Vagina (tissue), 2 donors: ENCODE measurements at regions not wholly inside any gene's neighbourhood (a gene's known extent, or its start where the extent isn't known, plus 50 kb on each side); places are given as distances from the start of the nearest gene placed in this dataset.

Experiments
- DNase-seq, 2 donors: peaks; one replicate each; pipeline ENCODE4 v3.0.0-alpha.2; 2017; ENCODE audit errors: extremely low spot score in 2 of 2
- H3K27ac ChIP-seq: fragments of 200-600 bp; sonication (generic); one replicate; pipeline ENCODE4 v1.5.1; 2019
- H3K27me3 ChIP-seq: fragments of 200-600 bp; sonication (generic); one replicate; pipeline ENCODE4 v1.5.1; 2019
- H3K36me3 ChIP-seq, 2 donors: fragments of 200-600 bp; sonication (generic); one replicate each; pipeline ENCODE4 v1.5.1; 2017 to 2019
- H3K4me1 ChIP-seq: fragments of 200-600 bp; sonication (generic); one replicate; pipeline ENCODE4 v1.5.1; 2019
- H3K4me3 ChIP-seq, 2 donors: fragments of 200-600 bp; sonication (generic); 1 replicate in 1 of 2; 2 replicates in 1 of 2; pipeline ENCODE4 v1.5.1; 2016 to 2019
- H3K9me3 ChIP-seq: fragments of 200-600 bp; sonication (generic); one replicate; pipeline ENCODE4 v1.5.1; 2019
- POLR2A ChIP-seq, 2 donors: fragments of 450-650 bp; IDR thresholded peaks; one replicate each; pipeline ENCODE4 v1.6.1; 2017; ENCODE audit warnings: antibody characterized with exemption in 2 of 2, mild to moderate bottlenecking in 2 of 2, moderate library complexity in 2 of 2
- POLR2AphosphoS5 ChIP-seq, 2 donors: sonication (generic); formaldehyde crosslinking; IDR thresholded peaks; one replicate each; pipeline ENCODE4 v1.9.0; 2017; ENCODE audit warnings: antibody characterized with exemption in 2 of 2, mild to moderate bottlenecking in 2 of 2, low read depth in 1 of 2; ENCODE audit not compliant: insufficient read depth in 1 of 2
- intact Hi-C: fragments of 100-400 bp; cut with DNase I; formaldehyde crosslinking; loops from one replicate; pipeline ENCODE4 v1.15.1; 2023
- TF ChIP-seq, protein P1 (sequence below), 3 experiments: fragments of 450-650 bp in 2 of 3; fragments of 200-600 bp in 1 of 3; sonication (generic) in 1 of 3; IDR thresholded peaks; one replicate each; pipeline ENCODE4 v1.5.1; 2017 to 2019; ENCODE audit warnings: antibody characterized with exemption in 3 of 3, mild to moderate bottlenecking in 2 of 3, moderate library complexity in 2 of 3

- no peaks in the 10 kb centered on the region for H3K36me3 ChIP-seq
- H3K27ac ChIP-seq: no peak overlapping the region
- DNase-seq: no peak
- no peaks in the 10 kb centered on the region for H3K4me1 ChIP-seq
- intact Hi-C loops: no loop called here
- no peaks in the 10 kb centered on the region for H3K27me3 ChIP-seq
- TF ChIP-seq, protein P1, sequence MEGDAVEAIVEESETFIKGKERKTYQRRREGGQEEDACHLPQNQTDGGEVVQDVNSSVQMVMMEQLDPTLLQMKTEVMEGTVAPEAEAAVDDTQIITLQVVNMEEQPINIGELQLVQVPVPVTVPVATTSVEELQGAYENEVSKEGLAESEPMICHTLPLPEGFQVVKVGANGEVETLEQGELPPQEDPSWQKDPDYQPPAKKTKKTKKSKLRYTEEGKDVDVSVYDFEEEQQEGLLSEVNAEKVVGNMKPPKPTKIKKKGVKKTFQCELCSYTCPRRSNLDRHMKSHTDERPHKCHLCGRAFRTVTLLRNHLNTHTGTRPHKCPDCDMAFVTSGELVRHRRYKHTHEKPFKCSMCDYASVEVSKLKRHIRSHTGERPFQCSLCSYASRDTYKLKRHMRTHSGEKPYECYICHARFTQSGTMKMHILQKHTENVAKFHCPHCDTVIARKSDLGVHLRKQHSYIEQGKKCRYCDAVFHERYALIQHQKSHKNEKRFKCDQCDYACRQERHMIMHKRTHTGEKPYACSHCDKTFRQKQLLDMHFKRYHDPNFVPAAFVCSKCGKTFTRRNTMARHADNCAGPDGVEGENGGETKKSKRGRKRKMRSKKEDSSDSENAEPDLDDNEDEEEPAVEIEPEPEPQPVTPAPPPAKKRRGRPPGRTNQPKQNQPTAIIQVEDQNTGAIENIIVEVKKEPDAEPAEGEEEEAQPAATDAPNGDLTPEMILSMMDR (IDR thresholded peaks at IDR 0.05): no peak
- no peak for TF ChIP-seq POLR2A (IDR thresholded peaks at IDR 0.05)
- TF ChIP-seq POLR2AphosphoS5 (IDR thresholded peaks at IDR 0.05; ENCODE audit: insufficient read depth in 1 of 2, low read depth in 1 of 2): no peak
- H3K9me3 ChIP-seq: no peaks in the 10 kb centered on the region
- no peak overlapping the region for H3K4me3 ChIP-seq
These were observed 212.9 kb upstream of the GRID2 start for GRCh38 chr4:92090887-92091286.

DNA sequence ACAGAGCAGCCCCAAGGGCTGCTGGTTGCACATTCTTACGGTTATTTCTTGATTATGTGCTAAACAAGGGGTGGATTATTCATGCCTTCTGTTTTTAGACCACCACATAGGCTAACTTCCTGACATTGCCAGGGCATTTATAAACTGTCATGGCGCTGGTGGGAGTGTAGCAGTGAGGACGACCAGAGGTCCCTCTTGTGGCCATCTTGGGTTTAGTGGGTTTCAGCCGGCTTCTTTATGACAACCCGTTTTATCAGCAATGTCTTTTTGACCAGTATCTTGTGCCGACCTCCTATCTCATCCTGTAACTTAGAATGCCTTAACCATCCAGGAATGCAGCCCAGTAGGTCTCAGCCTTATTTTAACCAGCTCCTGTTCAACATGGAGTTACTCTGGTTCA, 212.4 kb upstream of the GRID2 start:
- no peaks in the 10 kb centered on the region for H3K36me3 ChIP-seq
- intact Hi-C loops: no loop called here
- no peaks in the 10 kb centered on the region for H3K4me1 ChIP-seq
- TF ChIP-seq, protein P1 (IDR thresholded peaks at IDR 0.05): no peak
- TF ChIP-seq POLR2A (IDR thresholded peaks at IDR 0.05) (no peak), POLR2AphosphoS5 (IDR thresholded peaks at IDR 0.05; ENCODE audit: insufficient read depth in 1 of 2, low read depth in 1 of 2) (no peak)
- no peak overlapping the region for H3K27ac ChIP-seq
- no peaks in the 10 kb centered on the region for H3K27me3 ChIP-seq
- no peaks in the 10 kb centered on the region for H3K9me3 ChIP-seq
- no peak overlapping the region for H3K4me3 ChIP-seq
- no peak for DNase-seq

- Histone ChIP-seq H3K36me3 (no peaks in the 10 kb centered on the region), H3K4me3 (no peak overlapping the region), H3K27me3 (no peaks in the 10 kb centered on the region), H3K27ac (no peak overlapping the region), H3K4me1 (peaks cover 16% of the 10 kb centered on the region), H3K9me3 (no peaks in the 10 kb centered on the region)
- no peak for DNase-seq
- intact Hi-C loops: no loop called here
- TF ChIP-seq, protein P1 (IDR thresholded peaks at IDR 0.05): no peak
- TF ChIP-seq POLR2AphosphoS5 (IDR thresholded peaks at IDR 0.05; ENCODE audit: insufficient read depth in 1 of 2, low read depth in 1 of 2) (no peak), POLR2A (IDR thresholded peaks at IDR 0.05) (no peak)
These were observed 203.9 kb upstream of the GRID2 start for GRCh38 chr4:92099861-92100260.

- H3K27me3 ChIP-seq: no peaks in the 10 kb centered on the region
- H3K4me3 ChIP-seq: no peak overlapping the region
- H3K36me3 ChIP-seq: no peaks in the 10 kb centered on the region
- H3K9me3 ChIP-seq: no peaks in the 10 kb centered on the region
- no peak overlapping the region for H3K27ac ChIP-seq
- intact Hi-C loops: no loop called here
- TF ChIP-seq POLR2AphosphoS5 (IDR thresholded peaks at IDR 0.05; ENCODE audit: insufficient read depth in 1 of 2, low read depth in 1 of 2) (no peak), POLR2A (IDR thresholded peaks at IDR 0.05) (no peak)
- TF ChIP-seq, protein P1 (IDR thresholded peaks at IDR 0.05): no peak
- DNase-seq: no peak
- peaks cover 16% of the 10 kb centered on the region for H3K4me1 ChIP-seq
These were observed 202.8 kb upstream of the GRID2 start for GRCh38 chr4:92100975-92101374.

DNA sequence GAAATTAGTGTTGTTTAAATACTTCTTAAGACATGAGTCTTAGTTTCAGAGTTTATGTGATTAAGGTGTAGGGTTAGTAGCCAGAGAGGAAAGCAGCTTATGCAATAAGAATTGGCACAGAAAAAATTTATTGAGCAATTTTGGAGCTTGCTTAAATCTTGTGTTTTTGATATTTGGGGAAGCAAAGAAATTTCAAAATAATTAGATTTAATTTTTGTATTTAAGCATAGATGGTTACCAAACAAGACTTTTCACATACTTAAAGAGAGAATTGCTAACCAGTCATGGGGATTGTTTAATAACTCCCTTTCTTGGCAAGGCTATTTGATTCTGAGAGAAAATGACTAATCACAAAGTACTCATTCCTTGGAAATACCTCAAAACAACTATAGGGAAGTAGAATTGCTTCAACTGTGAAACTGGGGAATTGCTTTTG, 202.0 kb upstream of the GRID2 start:
- DNase-seq: no peak
- Histone ChIP-seq H3K27me3 (no peaks in the 10 kb centered on the region), H3K9me3 (no peaks in the 10 kb centered on the region), H3K4me3 (no peak overlapping the region), H3K36me3 (no peaks in the 10 kb centered on the region), H3K27ac (no peak overlapping the region), H3K4me1 (peaks cover 16% of the 10 kb centered on the region)
- intact Hi-C loops: no loop called here
- TF ChIP-seq, protein P1 (IDR thresholded peaks at IDR 0.05): no peak
- TF ChIP-seq POLR2AphosphoS5 (IDR thresholded peaks at IDR 0.05; ENCODE audit: insufficient read depth in 1 of 2, low read depth in 1 of 2) (no peak), POLR2A (IDR thresholded peaks at IDR 0.05) (no peak)
